GM21825 (cell line): ENCODE measurements at regions not wholly inside any gene's neighbourhood (a gene's known extent, or its start where the extent isn't known, plus 50 kb on each side); places are given as distances from the start of the nearest gene placed in this dataset.
"Not testable (repeated sequence)": the region's sequence is repeated elsewhere in the genome, so short reads cannot be mapped to it uniquely, and the experiment has no call there.

ENCODE experiments used
- ATAC-seq: cut with Tn5 transposase; IDR thresholded peaks from one replicate; pipeline ENCODE4 v1.9.1; 2021; ENCODE audit warnings: mild to moderate bottlenecking, moderate library complexity; ENCODE audit not compliant: unreplicated experiment

DNA sequence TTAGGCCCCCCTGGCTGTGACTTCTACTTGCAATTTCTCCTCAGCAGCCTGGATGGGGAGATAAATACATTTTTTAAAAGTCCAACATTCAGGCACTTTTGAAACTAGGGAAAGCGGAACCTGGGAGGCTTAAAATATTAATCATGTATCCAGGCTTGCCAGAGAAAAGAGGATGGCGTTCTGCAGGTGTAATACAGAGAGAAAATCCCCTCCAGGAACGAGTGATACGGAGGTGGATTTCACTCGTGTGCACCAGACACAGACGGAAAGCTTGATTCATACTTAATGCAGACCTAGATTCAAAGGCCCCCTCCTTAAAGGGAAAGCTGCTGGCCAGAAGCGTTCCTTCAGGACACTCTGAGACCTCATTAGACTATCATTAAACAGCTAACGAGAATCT lies 354.0 kb upstream of the BOD1L1 start:
- ATAC-seq: no peak

DNA sequence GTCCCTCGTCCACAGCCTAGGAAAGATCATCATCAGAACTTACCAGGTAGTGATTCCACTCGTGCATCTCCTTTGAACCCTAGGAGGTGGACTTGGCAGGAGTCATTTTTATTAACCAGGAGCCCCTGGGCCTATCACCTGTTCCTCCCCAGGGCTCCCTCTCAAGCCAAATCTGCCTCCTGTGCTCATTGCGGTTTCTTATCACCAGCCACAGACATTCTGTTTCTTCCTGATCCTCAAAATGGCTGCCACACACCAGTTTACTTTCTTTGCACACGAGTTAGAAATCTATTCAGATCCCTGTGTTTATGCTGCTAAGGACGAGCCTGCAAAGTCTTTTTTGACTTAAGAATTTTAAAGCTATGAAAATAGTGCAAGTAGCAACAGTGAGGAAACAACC lies 354.5 kb upstream of the BOD1L1 start:
- no peak for ATAC-seq

DNA sequence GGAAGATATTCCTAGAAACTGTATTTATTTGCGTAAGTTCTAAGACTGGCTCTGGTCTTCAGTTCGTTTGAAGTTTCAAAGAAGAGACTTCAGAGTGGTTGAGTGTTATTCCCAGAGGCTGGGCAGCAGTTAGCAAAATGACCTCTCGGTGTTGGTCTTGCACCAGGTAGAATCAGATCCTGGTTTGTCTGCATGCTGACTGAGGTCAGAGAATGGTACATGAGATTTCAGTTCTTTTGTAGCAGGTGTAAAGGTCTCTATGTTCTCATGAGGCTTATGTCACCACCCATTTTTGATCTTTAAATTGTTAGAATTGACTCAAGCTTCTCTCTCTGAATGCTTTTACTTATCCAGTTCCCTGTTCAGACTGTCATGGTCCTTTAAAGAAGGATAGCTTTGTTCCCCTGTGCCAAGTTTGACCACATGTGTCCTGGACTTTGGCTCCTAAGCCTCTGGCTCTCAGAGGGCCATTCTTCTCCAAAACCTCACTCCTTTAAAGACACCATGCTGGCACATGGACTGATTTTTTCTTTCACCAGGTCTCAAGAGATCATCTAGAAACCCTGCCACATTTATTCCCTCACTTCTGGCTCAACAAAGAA lies 355.8 kb upstream of the BOD1L1 start:
- ATAC-seq: no peak

GRCh38 chr4:13984991-13985800 lies 357.7 kb upstream of the BOD1L1 start:
- ATAC-seq: no peak

GRCh38 chr4:13985837-13986236 lies 358.3 kb upstream of the BOD1L1 start:
- no peak for ATAC-seq

DNA sequence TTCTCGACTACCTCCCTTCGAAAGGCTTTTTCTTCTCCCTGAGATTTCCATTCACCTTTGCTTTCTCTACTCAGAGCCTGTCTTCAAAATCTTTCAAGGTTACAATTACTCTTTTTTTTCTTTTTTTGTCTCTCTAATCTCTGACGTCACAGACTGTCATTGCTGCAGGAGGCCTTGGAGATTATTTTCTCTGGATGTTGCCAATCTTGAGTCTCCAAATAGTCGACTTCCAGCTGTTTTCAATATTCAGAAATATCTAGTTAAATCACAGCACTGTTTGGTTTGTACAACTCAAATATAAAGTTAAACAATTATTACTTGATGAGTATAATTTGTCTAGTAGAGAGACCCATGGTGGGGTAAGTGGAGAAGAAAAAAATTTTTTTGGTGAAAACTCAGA lies 359.0 kb upstream of the BOD1L1 start:
- ATAC-seq: no peak

DNA sequence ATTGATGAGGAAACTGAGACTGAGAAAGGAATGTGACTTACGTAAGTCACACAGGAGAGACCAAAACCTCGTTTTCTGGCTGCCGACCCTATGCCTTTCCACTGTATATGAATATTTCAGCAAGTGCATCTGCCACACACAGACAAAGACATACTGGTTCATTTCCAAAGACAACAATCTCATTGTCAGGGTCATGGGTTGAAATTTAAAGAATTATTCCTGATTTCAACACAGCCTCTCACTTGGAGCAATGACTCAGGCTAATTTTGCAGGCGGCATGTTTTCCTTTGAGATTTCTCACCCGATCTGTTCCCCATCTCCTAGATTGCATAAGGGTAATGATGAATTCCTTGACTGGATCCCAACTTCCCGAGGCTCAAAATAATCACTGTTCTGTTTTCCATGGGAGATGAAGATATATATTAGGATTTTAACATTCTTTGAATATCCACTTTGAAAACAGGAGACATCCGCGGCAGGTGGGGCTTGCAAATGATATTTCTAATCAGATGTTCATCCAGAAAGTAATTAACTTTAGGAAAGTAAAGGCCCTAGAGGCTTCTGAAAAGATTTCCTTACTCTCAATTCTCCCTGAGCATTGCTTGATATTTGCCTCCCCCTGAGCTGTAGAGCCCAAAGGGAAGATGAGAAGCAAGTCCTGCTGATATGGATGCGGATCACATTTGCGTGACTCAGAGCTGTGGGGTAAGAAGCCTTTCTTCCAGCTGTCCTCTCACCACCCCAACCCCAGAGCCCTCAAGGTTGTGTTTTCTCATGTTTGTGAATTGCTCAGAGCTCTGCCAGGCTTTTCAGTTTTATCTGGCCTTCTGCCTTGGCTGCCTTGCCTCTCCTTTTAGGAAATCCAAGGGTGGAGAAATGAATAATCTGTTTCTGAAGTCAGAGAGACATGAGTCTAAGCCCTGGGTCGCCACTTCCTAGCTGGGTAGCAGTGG lies 361.1 kb upstream of the BOD1L1 start:
- no peak for ATAC-seq

GRCh38 chr4:13989501-13989900 lies 362.0 kb upstream of the BOD1L1 start:
- no peak for ATAC-seq

DNA sequence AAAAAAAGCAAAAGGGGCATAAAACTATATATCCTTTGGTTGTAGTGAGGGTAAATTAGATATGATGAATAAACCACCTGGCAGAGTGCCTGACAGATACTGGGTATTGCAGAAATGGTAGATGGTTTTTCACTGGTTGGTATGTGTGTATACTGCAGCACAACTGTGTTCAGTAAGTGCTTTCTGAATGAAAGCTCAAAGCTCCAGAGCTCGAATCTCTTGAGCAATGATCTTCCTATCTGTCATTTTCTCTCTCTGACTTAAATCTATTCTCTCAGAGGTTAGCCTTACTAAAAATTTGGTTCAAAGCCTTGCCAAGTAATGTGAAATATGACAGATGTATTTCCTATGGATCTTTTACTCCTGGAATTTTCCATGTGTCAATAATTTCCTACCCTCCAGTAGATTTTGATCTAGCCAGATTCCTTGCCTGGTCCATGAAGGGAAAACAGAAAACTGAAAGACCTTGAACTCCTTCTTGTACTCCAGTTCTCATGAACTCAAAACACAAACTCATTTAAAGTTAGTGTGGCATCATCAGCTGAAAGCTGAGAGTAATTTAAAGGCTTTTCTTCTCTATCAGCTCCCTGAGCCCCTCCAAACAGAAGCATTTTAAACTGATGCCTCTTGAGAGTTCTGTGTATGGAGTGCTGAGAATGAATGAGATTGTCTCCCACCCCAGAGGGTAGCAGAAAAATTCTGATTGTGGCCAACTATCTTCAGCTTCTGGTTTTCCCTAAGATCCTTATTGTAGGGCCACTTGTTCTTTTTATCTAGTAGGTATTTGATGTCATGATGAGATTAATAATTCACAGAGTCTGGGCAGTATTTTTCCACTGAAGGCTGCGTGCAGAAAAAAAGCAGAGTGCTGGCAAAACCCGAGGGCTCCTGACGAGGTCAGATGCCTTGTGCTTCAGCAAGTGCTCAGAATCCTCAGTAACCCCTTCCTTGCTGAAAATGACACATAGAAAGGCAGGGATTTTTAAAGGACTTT lies 363.4 kb upstream of the BOD1L1 start:
- no peak for ATAC-seq

DNA sequence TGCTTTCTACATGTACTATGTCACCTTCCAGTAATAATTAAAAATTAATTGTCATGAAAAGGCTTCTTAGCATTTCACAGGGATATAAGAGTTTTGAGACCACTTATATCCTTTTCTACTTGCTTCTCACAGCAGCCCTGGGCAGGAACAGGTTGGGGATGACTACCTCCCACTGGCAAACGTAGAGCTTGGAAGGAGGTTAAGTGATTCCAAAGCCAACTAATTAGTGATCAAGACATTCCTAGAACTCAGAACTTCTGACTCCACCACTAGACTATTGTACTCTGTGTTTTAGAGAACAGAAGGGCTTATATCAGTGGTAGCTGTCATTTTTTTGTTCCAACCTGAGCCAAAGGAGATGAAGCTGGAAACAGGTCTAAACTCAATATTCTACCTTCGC lies 364.5 kb upstream of the BOD1L1 start:
- no peak for ATAC-seq

- ATAC-seq: no peak
These were observed 365.5 kb upstream of the BOD1L1 start for GRCh38 chr4:13992975-13993520.

DNA sequence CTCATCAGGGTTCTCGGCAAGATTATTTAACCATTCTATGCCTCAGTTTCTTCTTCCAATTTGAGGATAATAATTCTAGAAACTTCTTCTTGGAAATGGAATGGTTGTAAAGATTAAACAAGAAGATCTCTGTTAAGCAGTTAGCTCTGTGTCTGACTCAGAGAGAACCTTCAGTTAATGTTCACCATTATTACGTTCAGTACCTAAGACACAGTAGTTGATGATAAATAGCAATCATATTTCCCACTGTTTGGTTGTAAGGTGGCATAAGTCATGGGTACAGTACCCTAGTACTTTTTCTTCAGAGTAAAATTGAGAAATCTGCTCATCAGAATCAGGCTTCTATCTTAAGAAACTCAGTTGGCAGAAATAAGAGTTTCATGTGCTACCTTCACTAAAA lies 366.5 kb upstream of the BOD1L1 start:
- no peak for ATAC-seq

GRCh38 chr4:13998850-13999445 lies 371.4 kb upstream of the BOD1L1 start:
- ATAC-seq: no peak

- ATAC-seq: no peak
These were observed 372.7 kb upstream of the BOD1L1 start for GRCh38 chr4:14000091-14000814.

DNA sequence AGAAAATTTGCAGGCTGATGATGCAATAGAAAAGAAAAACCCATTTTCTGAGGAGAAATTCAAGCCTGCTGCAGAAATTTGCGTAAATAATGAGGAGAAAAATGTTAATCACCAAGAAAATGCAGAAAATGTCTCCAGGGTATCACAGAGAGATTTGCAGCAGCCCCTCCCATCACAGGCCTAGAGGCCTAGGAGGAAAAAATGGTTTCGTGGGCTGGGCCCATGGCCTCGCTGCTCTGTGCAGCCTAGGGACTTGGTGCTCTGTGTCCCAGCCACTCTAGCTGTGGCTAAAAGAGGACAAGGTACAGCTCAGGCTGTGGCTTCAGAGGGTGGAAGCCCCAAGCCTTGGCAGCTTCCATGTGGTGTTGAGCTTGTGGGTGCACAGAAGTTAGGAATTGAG lies 374.8 kb upstream of the BOD1L1 start:
- not testable (repeated sequence) for ATAC-seq

DNA sequence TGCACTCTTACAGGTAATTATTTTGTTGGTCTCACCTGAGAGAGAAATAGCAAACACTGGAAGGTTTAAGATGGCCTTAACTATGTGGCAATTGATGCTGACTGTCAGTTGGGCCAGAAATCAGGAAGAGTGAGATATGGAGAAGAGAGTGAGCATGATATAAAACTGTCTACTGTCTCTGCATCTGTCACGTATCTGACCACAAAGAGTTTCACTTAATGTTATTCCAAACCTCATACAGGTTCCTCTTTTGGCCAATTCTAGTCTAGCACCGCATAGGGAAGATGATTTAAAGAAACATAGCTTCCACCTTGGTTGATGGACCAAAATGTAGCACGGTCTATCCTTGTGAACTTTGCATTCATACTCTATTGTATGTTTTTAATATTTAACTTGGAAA lies 381.0 kb upstream of the BOD1L1 start:
- ATAC-seq: no peak

DNA sequence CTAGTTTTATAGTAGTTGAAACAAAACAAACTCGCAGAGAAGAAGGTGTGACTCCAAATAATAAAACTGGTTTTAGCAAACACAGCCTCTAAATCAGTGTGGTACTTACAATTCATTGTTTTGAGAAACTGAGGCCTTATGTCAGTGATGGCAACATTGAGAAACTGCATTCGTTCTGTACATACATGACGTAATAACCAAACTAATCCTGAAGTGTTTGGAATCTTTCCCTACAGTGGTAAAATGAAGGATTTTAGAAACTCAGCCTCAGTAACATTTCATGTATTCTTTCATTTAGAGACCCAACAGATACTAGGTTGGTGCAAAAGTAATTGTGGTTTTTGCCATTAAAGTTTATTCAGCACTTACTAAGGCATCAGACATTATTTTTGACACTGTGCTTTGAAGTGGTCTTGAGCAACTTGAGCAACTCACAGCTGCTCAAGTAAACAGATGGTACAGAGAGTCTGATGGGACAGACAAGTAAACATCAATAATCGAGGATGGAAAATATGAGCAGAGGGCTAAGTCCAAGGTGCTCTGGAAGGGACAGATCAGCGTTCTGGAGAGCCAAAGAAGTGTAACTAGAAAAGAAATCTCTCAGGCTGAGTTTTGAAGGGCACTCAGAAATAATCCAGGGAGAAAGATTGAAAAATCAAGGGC lies 390.8 kb upstream of the BOD1L1 start:
- ATAC-seq: no peak

GRCh38 chr4:14022456-14022855 lies 394.9 kb upstream of the BOD1L1 start:
- no peak for ATAC-seq
